OCI-LY3 (cell line): ENCODE measurements at regions not wholly inside any gene's neighbourhood (a gene's known extent, or its start where the extent isn't known, plus 50 kb on each side); places are given as distances from the start of the nearest gene placed in this dataset.

ENCODE experiments used
- CTCF ChIP-seq: fragments of 200-600, 300-600 bp; sonication (generic); IDR thresholded peaks from 2 replicates; pipeline ENCODE4 v1.5.1; 2014; ENCODE audit warnings: antibody characterized with exemption, low read length, low read depth
- EZH2phosphoT487 ChIP-seq: fragments of 200-600 bp; shearing (Covaris generic); IDR thresholded peaks from 2 replicates; pipeline ENCODE4 v1.6.1; 2018; ENCODE audit warnings: antibody characterized with exemption, mixed run types, low read depth

GRCh38 chr14:23899788-23900187, 53.8 kb upstream of the DHRS4 start:
- TF ChIP-seq CTCF = no peak
- TF ChIP-seq EZH2phosphoT487 = no peak
